Liver (tissue), 3 donors: ENCODE measurements at regions not wholly inside any gene's neighbourhood (a gene's known extent, or its start where the extent isn't known, plus 50 kb on each side); places are given as distances from the start of the nearest gene placed in this dataset.

Source experiments
- GABPA ChIP-seq, 2 donors: IDR thresholded peaks in 1 of 2; conservative IDR thresholded peaks in 1 of 2; 2 replicates each; pipeline ENCODE4 v1.6.1; 2016; ENCODE audit warnings: antibody characterized with exemption in 2 of 2, mild to moderate bottlenecking in 1 of 2, moderate library complexity in 1 of 2
- TF ChIP-seq, protein P1 (sequence below): fragments of 150-350 bp; IDR thresholded peaks from 2 replicates; pipeline ENCODE4 v1.5.1; 2017; ENCODE audit warnings: improper control_type of control experiment, low read depth, low read length; ENCODE audit not compliant: missing input control
- donor health status: healthy.
- donor health status: healthy.

DNA sequence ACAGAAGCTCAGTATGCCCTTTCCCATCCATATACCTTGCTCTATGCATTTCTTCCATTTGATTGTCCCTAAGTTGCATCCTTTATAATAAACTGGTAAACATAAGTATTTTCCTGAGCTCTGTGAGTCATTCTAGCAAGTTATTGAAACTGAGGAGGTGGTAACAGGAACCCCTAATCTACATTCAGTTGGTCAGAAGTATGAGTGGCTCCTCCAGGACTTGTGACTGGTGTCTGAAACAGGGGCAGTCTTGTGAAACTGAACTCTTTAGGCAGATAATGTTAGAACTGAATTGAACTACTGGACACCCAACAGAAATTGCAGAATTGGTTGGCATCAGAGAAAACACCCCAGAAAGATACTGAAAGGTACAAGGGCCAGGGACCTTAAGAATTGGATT, 133.1 kb upstream of the POU5F2 start:
- TF ChIP-seq GABPA (IDR thresholded peaks at IDR 0.05 in 1 of 2, conservative IDR thresholded peaks at IDR 0.05 in 1 of 2): no peak
- TF ChIP-seq, protein P1, sequence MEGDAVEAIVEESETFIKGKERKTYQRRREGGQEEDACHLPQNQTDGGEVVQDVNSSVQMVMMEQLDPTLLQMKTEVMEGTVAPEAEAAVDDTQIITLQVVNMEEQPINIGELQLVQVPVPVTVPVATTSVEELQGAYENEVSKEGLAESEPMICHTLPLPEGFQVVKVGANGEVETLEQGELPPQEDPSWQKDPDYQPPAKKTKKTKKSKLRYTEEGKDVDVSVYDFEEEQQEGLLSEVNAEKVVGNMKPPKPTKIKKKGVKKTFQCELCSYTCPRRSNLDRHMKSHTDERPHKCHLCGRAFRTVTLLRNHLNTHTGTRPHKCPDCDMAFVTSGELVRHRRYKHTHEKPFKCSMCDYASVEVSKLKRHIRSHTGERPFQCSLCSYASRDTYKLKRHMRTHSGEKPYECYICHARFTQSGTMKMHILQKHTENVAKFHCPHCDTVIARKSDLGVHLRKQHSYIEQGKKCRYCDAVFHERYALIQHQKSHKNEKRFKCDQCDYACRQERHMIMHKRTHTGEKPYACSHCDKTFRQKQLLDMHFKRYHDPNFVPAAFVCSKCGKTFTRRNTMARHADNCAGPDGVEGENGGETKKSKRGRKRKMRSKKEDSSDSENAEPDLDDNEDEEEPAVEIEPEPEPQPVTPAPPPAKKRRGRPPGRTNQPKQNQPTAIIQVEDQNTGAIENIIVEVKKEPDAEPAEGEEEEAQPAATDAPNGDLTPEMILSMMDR: no peak
